GM11168 (cell line): ENCODE measurements at regions not wholly inside any gene's neighbourhood (a gene's known extent, or its start where the extent isn't known, plus 50 kb on each side); places are given as distances from the start of the nearest gene placed in this dataset.
"Not testable (repeated sequence)": the region's sequence is repeated elsewhere in the genome, so short reads cannot be mapped to it uniquely, and the experiment has no call there.

Experiments
- in situ Hi-C: fragments of 300-500 bp; cut with MboI; formaldehyde crosslinking; loops from one replicate; pipeline ENCODE4 v1.12.0; 2022; ENCODE audit warnings: low sequenced_read_pairs; ENCODE audit not compliant: unreplicated experiment

- in situ Hi-C loops: not testable (repeated sequence)
Measured at GRCh38 chr3:26309536-26309935, 313.0 kb upstream of the LRRC3B start.

- in situ Hi-C loops: no loop called here
Measured at GRCh38 chr3:26312816-26313215, 309.8 kb upstream of the LRRC3B start.

- in situ Hi-C loops: no loop called here
Measured at GRCh38 chr3:26316472-26316871, 306.1 kb upstream of the LRRC3B start.

- in situ Hi-C loops: not testable (repeated sequence)
Measured at GRCh38 chr3:26323741-26324140, 298.8 kb upstream of the LRRC3B start.

GRCh38 chr3:26340001-26340400, 282.6 kb upstream of the LRRC3B start:
- in situ Hi-C loops: no loop called here

GRCh38 chr3:26343647-26344046, 278.9 kb upstream of the LRRC3B start:
- in situ Hi-C loops: no loop called here

- in situ Hi-C loops: no loop called here
Measured at GRCh38 chr3:26345613-26346012, 277.0 kb upstream of the LRRC3B start.

- in situ Hi-C loops: no loop called here
Measured at GRCh38 chr3:26346497-26346896, 276.1 kb upstream of the LRRC3B start.

- in situ Hi-C loops: no loop called here
Measured at GRCh38 chr3:26347150-26347549, 275.4 kb upstream of the LRRC3B start.

- in situ Hi-C loops: no loop called here
Measured at GRCh38 chr3:26350853-26351252, 271.7 kb upstream of the LRRC3B start.

- in situ Hi-C loops: no loop called here
Measured at GRCh38 chr3:26353097-26353496, 269.5 kb upstream of the LRRC3B start.

GRCh38 chr3:26358405-26358804, 264.2 kb upstream of the LRRC3B start:
- in situ Hi-C loops: no loop called here

GRCh38 chr3:26365706-26366105, 256.9 kb upstream of the LRRC3B start:
- in situ Hi-C loops: no loop called here

GRCh38 chr3:26368312-26368711, 254.3 kb upstream of the LRRC3B start:
- in situ Hi-C loops: no loop called here

GRCh38 chr3:26369133-26369532, 253.4 kb upstream of the LRRC3B start:
- in situ Hi-C loops: no loop called here

- in situ Hi-C loops: no loop called here
Measured at GRCh38 chr3:26375843-26376530, 246.6 kb upstream of the LRRC3B start.

GRCh38 chr3:26381411-26381810, 241.2 kb upstream of the LRRC3B start:
- in situ Hi-C loops: no loop called here

GRCh38 chr3:26406636-26407035, 215.9 kb upstream of the LRRC3B start:
- in situ Hi-C loops: no loop called here

- in situ Hi-C loops: no loop called here
Measured at GRCh38 chr3:26418553-26418952, 204.0 kb upstream of the LRRC3B start.

- in situ Hi-C loops: no loop called here
Measured at GRCh38 chr3:26422415-26422814, 200.2 kb upstream of the LRRC3B start.

- in situ Hi-C loops: no loop called here
Measured at GRCh38 chr3:26425076-26425475, 197.5 kb upstream of the LRRC3B start.

- in situ Hi-C loops: no loop called here
Measured at GRCh38 chr3:26428992-26429391, 193.6 kb upstream of the LRRC3B start.

- in situ Hi-C loops: no loop called here
Measured at GRCh38 chr3:26437678-26438077, 184.9 kb upstream of the LRRC3B start.
